Left renal pelvis (tissue), 4 donors: ENCODE measurements at regions not wholly inside any gene's neighbourhood (a gene's known extent, or its start where the extent isn't known, plus 50 kb on each side); places are given as distances from the start of the nearest gene placed in this dataset.
"Not testable (repeated sequence)": the region's sequence is repeated elsewhere in the genome, so short reads cannot be mapped to it uniquely, and the experiment has no call there.

ENCODE experiments used
- DNase-seq, 4 donors: peaks; one replicate each; pipeline ENCODE4 v3.0.0-alpha.2; 2013; ENCODE audit warnings: low read depth in 4 of 4, low spot score in 3 of 4

GRCh38 chr7:153964481-153965112, 87.6 kb upstream of the DPP6 start:
- not testable (repeated sequence) for DNase-seq

GRCh38 chr7:153969016-153969415, 83.2 kb upstream of the DPP6 start:
- not testable (repeated sequence) for DNase-seq

DNA sequence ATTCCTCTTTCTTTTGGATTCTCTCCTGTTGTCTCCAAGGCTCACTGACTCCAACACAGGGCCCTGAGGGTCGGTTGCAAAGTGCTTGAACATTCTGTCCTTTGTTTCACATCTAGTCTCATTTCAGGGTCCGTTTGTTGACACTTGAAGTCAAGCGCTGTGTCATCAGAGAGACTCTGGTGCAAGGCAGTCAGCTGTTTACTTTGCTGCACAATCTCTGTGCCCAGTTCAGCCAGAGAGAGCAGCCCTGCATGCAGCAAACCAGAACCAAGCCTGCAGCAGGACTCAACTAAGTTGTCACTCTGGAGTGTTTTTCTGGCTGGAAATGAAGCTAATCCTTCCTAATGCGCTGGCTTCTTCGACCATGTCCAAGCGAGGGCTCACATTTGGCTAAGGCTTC, 77.6 kb upstream of the DPP6 start:
- not testable (repeated sequence) for DNase-seq

- not testable (repeated sequence) for DNase-seq
These were observed 75.5 kb upstream of the DPP6 start for GRCh38 chr7:153976745-153977144.

- not testable (repeated sequence) for DNase-seq
These were observed 69.0 kb upstream of the DPP6 start for GRCh38 chr7:153983186-153983585.

- not testable (repeated sequence) for DNase-seq
These were observed 63.1 kb upstream of the DPP6 start for GRCh38 chr7:153989066-153989627.

- DNase-seq = not testable (repeated sequence)
These were observed 62.3 kb upstream of the DPP6 start for GRCh38 chr7:153989742-153990425.

DNA sequence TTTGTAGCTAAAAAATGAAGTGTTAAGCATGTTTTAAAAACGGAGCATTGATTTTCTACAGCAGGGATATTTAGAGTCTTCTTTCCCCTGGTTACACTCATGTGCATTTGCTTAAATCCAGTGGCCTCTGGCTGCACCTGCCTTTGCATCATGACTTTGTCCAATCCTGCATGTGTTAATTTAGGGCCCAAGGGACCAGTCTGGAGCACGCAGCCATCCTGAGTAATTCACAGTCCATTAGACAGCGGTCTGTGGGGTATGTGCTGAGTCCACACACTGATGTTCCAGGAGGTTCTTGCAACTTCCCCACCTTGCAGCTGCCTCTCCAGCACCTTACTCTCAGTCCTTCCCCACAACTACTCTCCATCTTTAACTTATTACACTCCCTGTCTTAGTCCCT, 60.7 kb upstream of the DPP6 start:
- DNase-seq = not testable (repeated sequence)

DNA sequence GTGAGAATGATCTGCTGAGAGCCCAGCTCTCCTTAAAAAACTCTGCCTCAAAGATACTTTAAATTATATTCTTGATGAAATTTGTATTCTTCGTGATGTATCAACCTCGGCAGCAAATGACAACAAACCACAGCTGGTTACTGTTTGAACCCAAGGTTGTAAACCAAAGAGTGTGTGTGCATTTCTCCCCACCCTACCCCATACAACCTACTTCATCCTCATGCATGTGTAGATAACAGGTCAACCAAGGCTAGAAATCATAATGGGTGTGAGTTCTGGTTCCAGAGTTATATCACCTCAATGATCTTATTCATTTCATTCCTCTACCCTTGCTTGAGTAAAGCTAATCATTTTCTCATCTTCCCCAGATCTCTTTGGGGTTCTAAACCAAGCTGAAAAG, 58.8 kb upstream of the DPP6 start:
- DNase-seq = not testable (repeated sequence)

GRCh38 chr7:153998896-153999295, 53.3 kb upstream of the DPP6 start:
- not testable (repeated sequence) for DNase-seq
